DND-41 (cell line): ENCODE measurements at regions not wholly inside any gene's neighbourhood (a gene's known extent, or its start where the extent isn't known, plus 50 kb on each side); places are given as distances from the start of the nearest gene placed in this dataset.

Experiments
- ATAC-seq: fragments of 200-7000 bp; cut with Tn5 transposase; 3 replicates; pipeline ENCODE4 v1.9.1; 2021; ENCODE audit warnings: low read depth; ENCODE audit not compliant: insufficient read depth
- DNase-seq: peaks from one replicate; pipeline ENCODE4 v3.0.0-alpha.2; 2020
- H2AFZ ChIP-seq: 2 replicates; pipeline ENCODE4 v1.6.0; 2012; ENCODE audit warnings: low read depth, low read length
- H3K27ac ChIP-seq: 2 replicates; pipeline ENCODE4 v1.5.1; 2012; ENCODE audit warnings: low read length, inconsistent platforms
- H3K27me3 ChIP-seq: fragments of 200-600 bp; sonication (generic); 2 replicates; pipeline ENCODE4 v1.6.0; 2012; ENCODE audit warnings: low read length, mild to moderate bottlenecking, inconsistent platforms; ENCODE audit not compliant: insufficient read depth, poor library complexity
- H3K36me3 ChIP-seq: 2 replicates; pipeline ENCODE4 v1.5.1; 2012; ENCODE audit warnings: low read length, inconsistent platforms; ENCODE audit not compliant: insufficient read depth
- H3K4me1 ChIP-seq: 2 replicates; pipeline ENCODE4 v1.5.1; 2012; ENCODE audit warnings: mild to moderate bottlenecking, low read length; ENCODE audit not compliant: insufficient read depth
- H3K4me2 ChIP-seq: 2 replicates; pipeline ENCODE4 v1.6.0; 2012; ENCODE audit warnings: mild to moderate bottlenecking, moderate library complexity, low read length, inconsistent platforms; ENCODE audit not compliant: insufficient read depth
- H3K4me3 ChIP-seq, 2 experiments: fragments of 200-600 bp in 1 of 2; shearing (Covaris generic) in 1 of 2; 2 replicates each; pipeline ENCODE4 v1.5.1; 2012 to 2016; ENCODE audit warnings: inconsistent platforms in 2 of 2, low read length in 2 of 2, mild to moderate bottlenecking in 2 of 2, low read depth in 1 of 2, moderate library complexity in 1 of 2
- H3K79me2 ChIP-seq: 2 replicates; pipeline ENCODE4 v1.6.0; 2012; ENCODE audit warnings: low read length, inconsistent platforms; ENCODE audit not compliant: insufficient read depth
- H3K9ac ChIP-seq: 2 replicates; pipeline ENCODE4 v1.6.0; 2012; ENCODE audit warnings: low read depth, mild to moderate bottlenecking, inconsistent platforms, low read length, moderate library complexity
- H3K9me3 ChIP-seq: 2 replicates; pipeline ENCODE4 v1.5.1; 2012; ENCODE audit warnings: low read length, moderate library complexity, mild to moderate bottlenecking, inconsistent platforms; ENCODE audit not compliant: insufficient read depth, severe bottlenecking
- H4K20me1 ChIP-seq: 2 replicates; pipeline ENCODE4 v1.6.0; 2012; ENCODE audit warnings: low read length; ENCODE audit not compliant: insufficient read depth
- CTCF ChIP-seq: IDR thresholded peaks from 2 replicates; pipeline ENCODE4 v1.5.1; 2012; ENCODE audit warnings: borderline replicate concordance, low read length, moderate library complexity, mild to moderate bottlenecking; ENCODE audit not compliant: poor library complexity, severe bottlenecking; ENCODE audit errors: extremely low read depth
- EZH2 ChIP-seq: IDR thresholded peaks from 3 replicates; pipeline ENCODE4 v1.6.1; 2012; ENCODE audit warnings: borderline replicate concordance, low read depth, mild to moderate bottlenecking, moderate library complexity, low read length, inconsistent platforms; ENCODE audit not compliant: severe bottlenecking

- no peaks in the 10 kb centered on the region for H4K20me1 ChIP-seq
- H3K79me2 ChIP-seq, result no peaks in the 10 kb centered on the region
- H3K27me3 ChIP-seq, result no peaks in the 10 kb centered on the region
- H3K4me2 ChIP-seq, result no peak overlapping the region
- H3K9ac ChIP-seq, result no peak overlapping the region
- DNase-seq (no peak), ATAC-seq (no peak)
- TF ChIP-seq EZH2 (no peak), CTCF (no peak)
- no peaks in the 10 kb centered on the region for H3K4me1 ChIP-seq
- no peak overlapping the region for H3K27ac ChIP-seq
- H3K9me3 ChIP-seq, result no peaks in the 10 kb centered on the region
- no peak overlapping the region for H3K4me3 ChIP-seq
- no peaks in the 10 kb centered on the region for H3K36me3 ChIP-seq
- H2AFZ ChIP-seq, result no peak overlapping the region
Observed at GRCh38 chr4:136301749-136302495, 1230.4 kb downstream of the PCDH18 start.

- no peaks in the 10 kb centered on the region for H4K20me1 ChIP-seq
- H3K4me2 ChIP-seq, result no peak overlapping the region
- H3K4me3 ChIP-seq, result no peak overlapping the region
- ATAC-seq, result no peak
- H3K9me3 ChIP-seq, result no peaks in the 10 kb centered on the region
- no peak overlapping the region for H2AFZ ChIP-seq
- no peaks in the 10 kb centered on the region for H3K27me3 ChIP-seq
- H3K9ac ChIP-seq, result no peak overlapping the region
- no peaks in the 10 kb centered on the region for H3K79me2 ChIP-seq
- no peaks in the 10 kb centered on the region for H3K4me1 ChIP-seq
- no peak overlapping the region for H3K27ac ChIP-seq
- no peak for DNase-seq
- TF ChIP-seq EZH2 (no peak), CTCF (no peak)
- no peaks in the 10 kb centered on the region for H3K36me3 ChIP-seq
Observed at GRCh38 chr4:136283977-136284376, 1248.3 kb downstream of the PCDH18 start.

- no peaks in the 10 kb centered on the region for H3K79me2 ChIP-seq
- no peaks in the 10 kb centered on the region for H3K36me3 ChIP-seq
- no peaks in the 10 kb centered on the region for H3K9me3 ChIP-seq
- no peak overlapping the region for H2AFZ ChIP-seq
- H3K4me3 ChIP-seq, result no peak overlapping the region
- H4K20me1 ChIP-seq, result no peaks in the 10 kb centered on the region
- TF ChIP-seq EZH2 (no peak), CTCF (no peak)
- H3K27me3 ChIP-seq, result no peaks in the 10 kb centered on the region
- no peaks in the 10 kb centered on the region for H3K4me1 ChIP-seq
- H3K27ac ChIP-seq, result no peak overlapping the region
- no peak for DNase-seq
- H3K4me2 ChIP-seq, result no peak overlapping the region
- H3K9ac ChIP-seq, result no peak overlapping the region
- ATAC-seq, result no peak
Observed at GRCh38 chr4:136281889-136282288, 1250.4 kb downstream of the PCDH18 start.

- no peaks in the 10 kb centered on the region for H3K36me3 ChIP-seq
- no peaks in the 10 kb centered on the region for H3K27me3 ChIP-seq
- no peak overlapping the region for H3K4me2 ChIP-seq
- no peaks in the 10 kb centered on the region for H3K79me2 ChIP-seq
- H3K4me3 ChIP-seq, result no peak overlapping the region
- H3K9ac ChIP-seq, result no peak overlapping the region
- no peak overlapping the region for H2AFZ ChIP-seq
- no peak for DNase-seq
- H3K27ac ChIP-seq, result no peak overlapping the region
- no peaks in the 10 kb centered on the region for H3K9me3 ChIP-seq
- no peaks in the 10 kb centered on the region for H4K20me1 ChIP-seq
- TF ChIP-seq EZH2, result no peak
- no peak for TF ChIP-seq CTCF
- no peaks in the 10 kb centered on the region for H3K4me1 ChIP-seq
- no peak for ATAC-seq
Observed at GRCh38 chr4:136281307-136281706, 1251.0 kb downstream of the PCDH18 start.
